ENCODE measurements at regions not wholly inside any gene's neighbourhood (a gene's known extent, or its start where the extent isn't known, plus 50 kb on each side); places are given as distances from the start of the nearest gene placed in this dataset.

DNA sequence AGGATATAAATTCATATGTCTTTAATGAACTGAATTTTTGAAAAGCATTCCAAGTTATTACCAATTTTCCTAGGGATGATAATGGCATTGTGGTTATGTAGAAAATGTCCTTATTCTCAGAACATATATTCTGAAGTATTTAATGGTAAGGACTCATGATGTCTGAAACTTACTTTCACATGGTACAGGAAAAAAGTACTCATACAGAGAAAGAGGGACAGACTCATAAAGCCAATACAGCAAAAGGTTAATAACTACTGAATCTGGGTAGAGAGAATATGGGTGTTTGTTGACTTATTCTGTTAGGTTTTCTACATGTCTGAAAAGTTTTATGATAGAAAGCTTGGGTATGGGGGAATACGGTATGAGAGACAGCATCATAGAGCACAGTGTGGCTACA lies 84.3 kb upstream of the SERTAD2 start (continued):
- TF ChIP-seq TSHZ1 (tag by site-specific recombination; IDR thresholded peaks at IDR 0.05; ENCODE audit: borderline replicate concordance) (no peak), ZBTB48 (tag by site-specific recombination; IDR thresholded peaks at IDR 0.05) (no peak), ZNF239 (tag by site-specific recombination; IDR thresholded peaks at IDR 0.05) (no peak)

DNA sequence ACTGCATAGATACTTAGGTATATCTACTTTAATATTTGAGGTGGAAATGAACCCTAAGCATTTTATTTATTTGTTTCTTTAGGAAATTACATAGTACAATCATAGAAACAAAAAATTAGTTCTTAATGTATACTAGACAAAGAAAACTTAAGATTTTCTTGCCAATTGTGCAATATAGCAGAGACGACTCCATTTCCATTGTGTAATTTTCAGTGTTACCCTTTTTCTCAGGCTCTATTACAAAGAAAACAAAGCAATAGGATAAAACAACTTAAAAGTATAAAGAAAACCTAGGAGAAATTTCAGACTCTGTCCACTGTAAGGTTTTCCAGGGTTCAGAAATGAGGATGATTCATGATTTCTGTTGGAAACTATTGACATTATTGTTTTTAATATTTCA lies 89.0 kb upstream of the SERTAD2 start:
- peaks cover 3% of the 10 kb centered on the region; the same call in 1 of the 2 replicates for H3K4me1 ChIP-seq (ENCODE audit: control insufficient read depth, insufficient read depth, low read length)
- TF ChIP-seq ZNF138 (tag by site-specific recombination; IDR thresholded peaks at IDR 0.05; ENCODE audit: borderline replicate concordance) (no peak), ZFP41 (tag by site-specific recombination; IDR thresholded peaks at IDR 0.05; ENCODE audit: borderline replicate concordance) (no peak), ZNF112 (tag by site-specific recombination; IDR thresholded peaks at IDR 0.05) (no peak), ZNF529 (tag by site-specific recombination; IDR thresholded peaks at IDR 0.05; ENCODE audit: insufficient replicate concordance) (no peak), ZNF391 (tag by site-specific recombination; IDR thresholded peaks at IDR 0.05; ENCODE audit: borderline replicate concordance, low read depth) (no peak), ZNF501 (tag by site-specific recombination; IDR thresholded peaks at IDR 0.05) (no peak), ZNF324 (tag by site-specific recombination; IDR thresholded peaks at IDR 0.05) (no peak), ZNF341 (tag by site-specific recombination; IDR thresholded peaks at IDR 0.05; ENCODE audit: low read depth) (no peak), ZBTB49 (tag by site-specific recombination; IDR thresholded peaks at IDR 0.05; ENCODE audit: low read depth) (no peak), ZNF513 (tag by site-specific recombination; IDR thresholded peaks at IDR 0.05) (no peak), ZSCAN16 (tag by site-specific recombination; IDR thresholded peaks at IDR 0.05) (no peak), ZBTB17 (tag by site-specific recombination; IDR thresholded peaks at IDR 0.05) (no peak), ZNF2 (tag by site-specific recombination; IDR thresholded peaks at IDR 0.05) (no peak), PATZ1 (tag by site-specific recombination; IDR thresholded peaks at IDR 0.05) (no peak), ZNF433 (tag by site-specific recombination; IDR thresholded peaks at IDR 0.05; ENCODE audit: low read depth) (no peak)
- TF ChIP-seq, protein P1, sequence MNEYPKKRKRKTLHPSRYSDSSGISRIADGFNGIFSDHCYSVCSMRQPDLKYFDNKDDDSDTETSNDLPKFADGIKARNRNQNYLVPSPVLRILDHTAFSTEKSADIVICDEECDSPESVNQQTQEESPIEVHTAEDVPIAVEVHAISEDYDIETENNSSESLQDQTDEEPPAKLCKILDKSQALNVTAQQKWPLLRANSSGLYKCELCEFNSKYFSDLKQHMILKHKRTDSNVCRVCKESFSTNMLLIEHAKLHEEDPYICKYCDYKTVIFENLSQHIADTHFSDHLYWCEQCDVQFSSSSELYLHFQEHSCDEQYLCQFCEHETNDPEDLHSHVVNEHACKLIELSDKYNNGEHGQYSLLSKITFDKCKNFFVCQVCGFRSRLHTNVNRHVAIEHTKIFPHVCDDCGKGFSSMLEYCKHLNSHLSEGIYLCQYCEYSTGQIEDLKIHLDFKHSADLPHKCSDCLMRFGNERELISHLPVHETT (tag by site-specific recombination; IDR thresholded peaks at IDR 0.05), result no peak
- TF ChIP-seq, protein P2, sequence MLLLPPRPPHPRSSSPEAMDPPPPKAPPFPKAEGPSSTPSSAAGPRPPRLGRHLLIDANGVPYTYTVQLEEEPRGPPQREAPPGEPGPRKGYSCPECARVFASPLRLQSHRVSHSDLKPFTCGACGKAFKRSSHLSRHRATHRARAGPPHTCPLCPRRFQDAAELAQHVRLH (tag by site-specific recombination; IDR thresholded peaks at IDR 0.05), result no peak
- ChIA-PET CTCF (interaction anchor here (0.5 to 2.3 kb wide), 5 partner anchors 88 to 828 kb away, joined by 3 to 6 read pairs (median 3); partner anchors contain the start of gene SERTAD2), POLR2A (interaction anchor here (0.8 to 2.0 kb wide), 3 partner anchors 7 to 88 kb away, joined by 3 to 15 read pairs (median 10); no protein-coding TSS in a partner anchor)
- no peak overlapping the region for H3K27ac ChIP-seq (ENCODE audit: extremely low read depth, low read depth, low read length)
- H3K4me3 ChIP-seq (ENCODE audit: low read depth, low read length), result no peak overlapping the region
- H3K9me3 ChIP-seq (ENCODE audit: control insufficient read depth, insufficient read depth, low read depth, low read length), result no peaks in the 10 kb centered on the region
- no peaks in the 10 kb centered on the region for H3K36me3 ChIP-seq (ENCODE audit: control insufficient read depth in 2 of 2, insufficient read depth in 1 of 2, low read length in 2 of 2)

All from HEK293 (cell line).